ENCODE measurements at regions not wholly inside any gene's neighbourhood (a gene's known extent, or its start where the extent isn't known, plus 50 kb on each side); places are given as distances from the start of the nearest gene placed in this dataset.
"Not testable (repeated sequence)": the region's sequence is repeated elsewhere in the genome, so short reads cannot be mapped to it uniquely, and the experiment has no call there.

DNA sequence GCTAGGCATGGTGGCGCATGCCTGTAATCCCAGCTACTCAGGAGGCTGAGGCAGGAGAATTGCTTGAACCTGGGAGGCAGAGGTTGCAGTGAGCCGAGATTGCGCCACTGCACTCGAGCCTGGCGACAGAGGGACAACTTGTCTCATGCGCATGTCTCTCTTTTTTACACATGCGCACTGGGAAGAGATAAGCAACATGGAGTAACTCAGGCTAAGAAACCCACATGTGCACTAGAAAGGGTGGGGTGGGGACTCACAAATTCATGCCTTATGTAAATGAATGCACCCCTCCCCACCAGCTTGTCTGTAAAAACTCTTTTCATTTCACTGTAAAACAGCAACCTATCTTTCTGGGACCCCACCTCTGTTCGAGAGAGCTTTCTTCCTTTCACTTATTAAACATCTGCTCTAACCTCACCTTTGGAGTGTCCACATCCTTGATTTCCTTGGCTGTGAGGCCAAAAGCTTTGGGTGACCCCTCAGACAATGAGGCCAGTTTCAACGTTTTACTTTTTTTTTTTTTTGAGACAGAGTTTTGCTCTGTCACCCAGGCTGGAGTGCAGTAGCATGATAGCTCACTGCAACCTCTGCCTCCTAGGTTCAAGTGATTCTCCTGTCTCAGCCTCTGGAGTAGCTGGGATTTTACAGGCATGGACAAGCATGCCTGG, 91.6 kb upstream of the RMP24 start:
- no peak for DNase-seq

DNA sequence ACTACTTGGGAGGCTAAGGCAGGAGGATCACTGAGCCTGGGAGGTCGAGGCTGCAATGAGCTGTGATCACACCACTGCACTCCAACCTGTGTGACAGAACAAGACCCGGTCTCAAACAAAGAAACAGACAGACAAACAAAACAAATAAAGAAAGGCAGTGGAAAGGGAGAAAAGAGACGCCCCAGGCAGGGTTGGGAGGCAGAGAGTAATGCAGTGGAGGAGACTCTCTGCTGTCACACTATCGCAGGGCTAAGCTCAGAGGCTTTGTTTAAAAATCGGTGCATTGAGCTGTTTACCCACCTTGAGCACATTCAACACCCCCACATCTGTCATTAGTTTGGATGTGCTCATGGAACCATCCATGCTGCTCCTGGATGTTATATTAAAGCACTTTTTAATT, 84.2 kb upstream of the RMP24 start:
- DNase-seq = no peak

DNA sequence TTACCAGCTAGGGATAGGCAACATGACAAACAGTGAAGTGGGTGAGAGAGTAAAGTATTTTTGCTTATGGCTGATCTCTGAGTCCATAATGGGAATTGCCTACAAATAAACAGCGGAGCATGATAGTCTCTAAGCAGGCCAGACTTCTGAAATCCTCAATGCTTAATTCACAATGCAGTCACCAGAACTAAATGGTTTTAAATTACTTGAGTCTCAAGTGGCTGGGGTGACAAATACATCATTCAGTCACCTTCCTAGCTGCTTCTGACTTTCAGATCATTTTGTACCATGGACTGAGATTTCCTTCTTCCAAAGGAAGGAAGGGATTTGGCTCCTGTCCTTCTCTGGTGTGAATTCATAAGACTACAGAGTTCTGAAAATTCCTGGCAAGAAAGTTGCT, 82.8 kb upstream of the RMP24 start:
- DNase-seq = no peak

DNA sequence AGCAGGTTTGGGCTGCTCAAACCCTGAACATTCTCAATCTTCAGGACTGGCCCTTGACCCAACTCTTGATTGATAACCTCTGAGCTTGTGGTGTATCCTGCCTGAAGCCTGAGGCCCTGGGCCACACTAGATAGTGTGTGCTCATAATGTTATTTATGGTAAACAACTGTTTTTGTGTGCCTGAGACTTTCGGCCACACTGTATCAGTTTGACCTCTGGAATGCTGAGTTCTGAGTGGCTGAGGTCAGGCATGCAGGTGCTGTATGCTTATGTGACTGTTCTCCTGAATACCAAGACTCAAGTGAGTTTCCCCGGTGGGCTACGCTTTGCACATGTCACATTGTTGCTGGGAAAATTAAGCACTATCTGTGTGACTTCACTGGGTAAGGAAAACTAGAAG, 82.2 kb upstream of the RMP24 start:
- DNase-seq = no peak

DNA sequence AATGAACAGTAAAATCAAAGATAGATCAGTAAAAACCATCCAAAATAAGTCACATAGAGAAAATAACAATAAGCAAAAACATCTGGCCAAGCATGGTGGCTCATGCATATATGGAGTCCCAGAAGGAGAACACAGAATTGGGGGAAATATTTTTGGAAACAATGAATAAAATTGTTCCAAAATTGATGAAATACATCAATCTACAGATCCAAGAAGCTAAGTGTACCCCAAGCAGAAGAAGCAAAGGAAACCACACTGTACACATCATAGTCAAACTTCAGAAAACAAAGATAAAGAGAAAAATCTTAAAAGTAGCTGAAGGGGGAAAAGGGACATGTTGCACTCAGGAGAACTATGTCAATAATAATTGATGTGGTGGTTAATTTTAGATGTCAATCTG, 80.4 kb upstream of the RMP24 start:
- DNase-seq = no peak

DNA sequence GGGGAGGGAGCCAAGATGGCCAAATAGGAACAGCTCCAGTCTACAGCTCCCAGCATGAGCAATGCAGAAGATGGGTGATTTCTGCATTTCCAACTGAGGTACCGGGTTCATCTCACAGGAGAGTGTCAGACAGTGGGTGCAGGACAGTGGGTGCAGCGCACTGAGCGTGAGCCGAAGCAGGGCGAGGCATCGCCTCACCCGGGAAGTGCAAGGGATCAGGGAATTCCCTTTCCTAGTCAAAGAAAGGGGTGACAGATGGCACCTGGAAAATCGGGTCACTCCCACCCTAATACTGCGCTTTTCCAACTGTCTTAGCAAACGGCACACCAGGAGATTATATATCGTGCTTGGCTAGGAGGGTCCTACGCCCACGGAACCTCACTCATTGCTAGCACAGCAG, 75.0 kb upstream of the RMP24 start:
- DNase-seq = not testable (repeated sequence)

DNA sequence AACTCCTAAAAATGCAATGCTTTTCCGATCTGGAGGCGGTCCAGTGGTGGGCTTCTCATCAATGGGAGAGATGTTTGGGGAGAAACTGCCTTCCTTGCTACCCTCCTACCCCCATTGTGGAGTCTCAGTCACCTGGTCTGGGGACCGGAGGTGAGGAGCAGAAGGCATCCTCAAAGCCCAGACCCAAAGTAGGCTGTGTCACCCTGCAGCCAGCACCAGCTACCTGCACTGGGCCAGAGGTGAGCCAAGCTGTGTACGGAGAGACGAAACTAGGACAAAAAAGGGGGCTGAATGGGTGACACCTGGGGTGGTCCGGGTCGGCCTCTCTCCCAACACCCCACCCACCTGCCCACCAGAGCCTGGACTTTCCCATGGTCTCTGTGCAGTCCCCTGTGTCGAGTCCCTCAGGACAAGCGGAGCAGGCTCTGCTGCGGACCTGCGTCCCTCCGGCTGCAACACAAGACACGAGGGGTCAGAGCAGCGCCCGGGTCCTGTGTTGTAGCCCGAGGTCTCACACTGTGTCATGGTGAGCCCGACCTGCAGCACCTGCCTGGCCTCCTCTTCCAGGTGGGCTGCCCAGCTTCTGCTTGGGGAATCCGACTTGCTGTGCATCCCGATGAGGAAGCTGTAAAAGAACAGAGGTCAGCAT, 68.0 kb upstream of the RMP24 start:
- DNase-seq = no peak

DNA sequence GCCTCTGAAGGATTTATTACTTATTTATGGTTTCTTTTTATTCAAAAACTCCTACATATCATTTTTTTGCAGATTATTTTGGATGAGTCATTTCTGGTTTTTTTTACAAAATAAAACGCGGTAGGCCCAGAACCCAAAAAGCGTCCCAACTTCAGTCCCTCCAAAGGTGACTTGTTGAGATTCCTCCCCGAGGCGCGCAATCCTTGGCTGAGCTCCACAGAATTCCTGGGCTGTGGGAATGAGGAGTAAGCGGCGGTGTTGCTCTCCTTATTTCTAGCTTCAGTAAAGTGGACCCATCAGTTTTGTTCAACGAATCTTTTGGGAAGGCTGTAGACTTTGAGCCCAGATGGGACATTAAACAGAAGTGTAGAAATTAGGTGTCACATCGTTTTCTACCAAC, 67.0 kb upstream of the RMP24 start:
- no peak for DNase-seq

DNA sequence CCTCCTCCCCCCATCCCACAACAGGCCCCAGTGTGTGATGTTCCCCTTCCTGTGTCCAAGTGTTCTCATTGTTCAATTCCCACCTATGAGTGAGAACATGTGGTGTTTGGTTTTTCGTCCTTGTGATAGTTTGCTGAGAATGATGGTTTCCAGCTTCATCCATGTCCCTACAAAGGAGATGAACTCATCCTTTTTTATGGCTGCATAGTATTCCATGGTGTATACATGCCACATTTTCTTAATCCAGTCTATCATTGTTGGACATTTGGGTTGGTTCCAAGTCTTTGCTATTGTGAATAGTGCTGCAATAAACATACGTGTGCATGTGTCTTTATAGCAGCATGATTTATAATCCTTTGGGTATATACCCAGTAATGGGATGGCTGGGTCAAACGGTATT, 66.2 kb upstream of the RMP24 start:
- not testable (repeated sequence) for DNase-seq

DNA sequence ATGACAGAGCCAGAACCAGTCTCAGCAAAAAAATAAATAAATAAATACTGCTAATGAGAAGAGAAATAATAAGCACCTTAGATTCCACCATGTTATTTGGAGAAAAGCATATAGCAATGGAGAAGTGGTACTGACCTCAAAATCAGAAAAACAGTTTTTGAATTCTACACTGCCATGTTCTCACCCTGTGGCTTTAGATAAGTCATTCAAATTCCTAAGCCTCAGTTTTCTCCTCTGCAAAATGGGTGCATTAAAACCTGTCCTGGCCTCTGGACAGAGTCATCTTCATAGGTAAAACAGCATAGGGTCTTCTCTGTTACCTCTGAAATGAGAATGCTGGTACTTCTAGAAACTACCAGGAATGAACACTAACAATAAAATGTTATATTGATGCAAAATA, 62.2 kb upstream of the RMP24 start:
- DNase-seq = no peak

DNA sequence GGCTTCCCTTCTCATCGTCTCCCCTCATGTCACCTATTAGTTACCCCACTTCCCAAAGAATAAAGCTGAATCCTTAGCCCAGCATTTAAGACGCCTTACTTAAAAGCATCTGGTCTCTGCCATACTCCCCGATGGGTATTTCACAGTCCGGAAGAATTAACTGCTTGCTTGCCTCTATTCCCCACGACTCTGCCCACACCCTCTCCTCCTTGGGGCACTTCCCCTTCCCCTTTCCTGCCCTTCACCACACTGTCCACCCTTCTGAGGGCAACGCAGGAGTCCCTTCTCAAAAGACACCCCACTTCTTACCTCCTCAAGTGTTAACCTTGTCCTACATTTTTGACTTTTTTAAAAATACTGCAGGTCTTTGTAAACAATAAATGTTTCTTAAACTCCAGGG, 60.1 kb upstream of the RMP24 start:
- DNase-seq = no peak

DNA sequence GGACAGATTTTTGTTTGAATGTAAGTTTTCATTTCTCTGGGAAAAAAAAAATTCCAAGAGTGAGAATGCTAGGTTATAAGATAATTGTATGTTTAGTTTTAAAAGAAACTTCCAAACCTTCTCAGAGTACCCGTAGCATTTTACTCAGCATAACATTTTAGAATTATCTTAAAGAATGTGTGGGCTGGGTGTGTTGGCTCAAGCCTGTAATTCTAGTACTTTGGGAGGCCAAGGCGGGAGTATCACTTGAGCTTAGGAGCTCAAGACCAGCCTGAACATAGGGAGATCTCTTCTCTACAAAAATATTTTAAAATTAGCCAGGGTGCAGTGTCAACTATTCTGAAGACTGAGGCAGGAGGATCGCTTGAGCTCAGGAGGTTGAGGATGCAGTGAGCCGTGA, 57.4 kb upstream of the RMP24 start:
- no peak for DNase-seq

DNA sequence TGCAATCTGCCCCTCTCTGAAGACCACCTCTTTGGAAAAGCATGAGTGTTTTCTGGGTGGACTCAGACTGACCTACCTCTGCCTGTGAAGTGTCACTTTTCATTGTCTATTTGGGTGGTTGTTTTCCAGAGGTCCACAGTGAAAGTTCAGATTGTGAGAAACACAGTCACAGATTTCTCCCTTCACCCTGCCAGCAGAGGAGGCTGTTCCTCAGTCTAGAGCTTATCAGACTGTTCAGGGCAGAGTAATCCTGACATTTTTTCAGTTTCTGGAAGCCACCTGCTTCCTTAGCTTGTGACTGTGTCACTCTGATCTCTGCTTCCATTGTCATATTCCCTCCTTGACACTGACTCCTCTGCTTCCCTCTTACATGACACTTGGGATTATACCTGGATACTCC, 55.4 kb upstream of the RMP24 start:
- DNase-seq = no peak

DNA sequence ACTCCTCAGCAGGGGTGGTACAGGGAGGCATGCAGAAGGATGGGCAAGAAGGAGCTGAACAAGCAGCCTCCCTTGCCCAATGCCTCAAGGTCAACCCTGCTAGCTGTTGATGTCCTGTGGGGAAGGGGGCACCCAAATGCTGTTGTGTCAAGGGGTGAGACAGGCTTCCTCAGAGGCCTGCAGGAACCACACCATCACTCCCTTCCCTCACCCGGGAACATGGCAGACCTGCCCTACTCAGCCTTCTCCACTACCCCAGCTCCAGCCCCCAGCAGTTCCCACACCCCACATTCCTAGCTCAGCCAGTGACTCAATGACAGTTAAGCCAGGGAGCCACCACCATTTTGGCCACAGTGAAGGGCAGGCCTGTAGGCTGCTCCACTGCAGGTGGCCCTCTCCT, 53.9 kb upstream of the RMP24 start:
- no peak for DNase-seq

DNA sequence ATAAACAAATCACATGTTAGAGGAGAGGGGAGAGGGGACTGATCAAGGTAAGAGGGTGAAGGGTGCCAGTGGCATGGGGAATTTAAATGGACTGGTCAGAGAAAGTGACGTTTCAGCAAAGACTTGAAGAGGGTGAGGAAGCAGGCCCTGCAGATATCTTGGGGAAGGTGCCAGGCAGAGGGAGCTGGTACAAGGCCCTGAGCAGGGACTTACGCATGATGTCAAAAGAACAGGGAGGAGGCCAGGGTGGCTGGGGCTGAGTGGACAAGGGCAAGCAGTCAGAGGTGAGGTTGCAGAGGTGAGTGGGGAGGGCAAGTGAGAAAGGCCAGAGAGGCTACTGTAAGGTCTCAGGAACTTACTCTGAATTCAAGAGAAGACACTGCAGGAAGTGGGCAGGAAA, 53.3 kb upstream of the RMP24 start:
- DNase-seq = no peak

DNA sequence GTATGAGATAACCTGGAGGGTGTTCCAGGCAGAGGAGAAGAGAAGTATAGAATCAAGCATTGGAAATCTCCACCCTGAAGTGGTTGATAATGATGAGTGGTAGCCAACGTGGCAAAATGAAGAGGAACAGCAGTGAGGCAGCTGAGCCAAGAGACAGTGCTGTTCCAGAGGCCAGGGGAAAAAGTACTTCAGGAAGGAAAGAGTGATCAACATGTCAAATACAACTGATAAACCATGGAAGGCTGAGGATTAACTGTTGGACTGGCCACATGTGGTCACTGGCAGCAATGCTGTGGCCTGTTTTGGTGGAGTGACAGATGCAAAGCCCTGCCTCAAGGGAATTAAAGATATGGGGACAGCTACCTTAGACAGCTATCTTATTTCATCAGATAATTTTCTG, 51.9 kb upstream of the RMP24 start:
- DNase-seq = no peak
